Common myeloid progenitor, CD34-positive (primary cell): ENCODE measurements at regions not wholly inside any gene's neighbourhood (a gene's known extent, or its start where the extent isn't known, plus 50 kb on each side); places are given as distances from the start of the nearest gene placed in this dataset.

Experiments
- CTCF ChIA-PET: fragments of 350-600 bp; sonication (Branson Sonifier 250); formaldehyde crosslinking; loops from one replicate; lab custom pipeline; 2021; ENCODE audit warnings: antibody characterized with exemption; lab: Charles Lee
- POLR2A ChIA-PET: fragments of 350-600 bp; sonication (Branson Sonifier 250); formaldehyde crosslinking; loops from one replicate; lab custom pipeline; 2021; ENCODE audit warnings: antibody characterized with exemption; lab: Charles Lee
- DNase-seq, 3 donors: peaks; one replicate each; pipeline versions ENCODE4 v3.0.0 to v3.0.0-alpha.2; 2013
- H3K27ac ChIP-seq, 2 experiments: 1 replicate in 1 of 2; 2 replicates in 1 of 2; pipeline ENCODE4 v1.7.0; 2013; ENCODE audit warnings: inconsistent platforms in 2 of 2, low read length in 2 of 2, mild to moderate bottlenecking in 2 of 2, low read depth in 1 of 2, moderate library complexity in 1 of 2; ENCODE audit not compliant: severe bottlenecking in 2 of 2, insufficient read depth in 1 of 2, poor library complexity in 1 of 2
- H3K27me3 ChIP-seq, 5 experiments: replicated peaks in 2 of 5; 1 replicate in 3 of 5; 2 replicates in 2 of 5; pipeline versions ENCODE4 v1.6.1 to v1.7.0; 2013; ENCODE audit warnings: low read length in 4 of 5, mild to moderate bottlenecking in 2 of 5, moderate library complexity in 2 of 5, inconsistent platforms in 1 of 5; ENCODE audit not compliant: insufficient read depth in 5 of 5, control insufficient read depth in 4 of 5
- H3K36me3 ChIP-seq, 4 experiments: 1 replicate in 2 of 4; 2 replicates in 2 of 4; pipeline versions ENCODE4 v1.6.1 to v1.7.0; 2013; ENCODE audit warnings: low read length in 3 of 4, control low read depth in 1 of 4, mild to moderate bottlenecking in 1 of 4; ENCODE audit not compliant: control insufficient read depth in 4 of 4, insufficient read depth in 4 of 4
- H3K4me1 ChIP-seq, 4 experiments: 1 replicate in 3 of 4; 2 replicates in 1 of 4; pipeline versions ENCODE4 v1.6.1 to v1.7.1; 2013; ENCODE audit warnings: low read length in 3 of 4, mild to moderate bottlenecking in 3 of 4, control low read depth in 1 of 4, inconsistent platforms in 1 of 4, moderate library complexity in 1 of 4; ENCODE audit not compliant: control insufficient read depth in 4 of 4, insufficient read depth in 4 of 4; ENCODE audit errors: control extremely low read depth in 1 of 4
- H3K4me3 ChIP-seq, 7 experiments: 1 replicate in 4 of 7; 2 replicates in 3 of 7; pipeline versions ENCODE4 v1.5.1 to v1.7.0; 2013; ENCODE audit warnings: mild to moderate bottlenecking in 7 of 7, low read length in 6 of 7, moderate library complexity in 6 of 7, inconsistent platforms in 2 of 7, low read depth in 2 of 7, control low read depth in 1 of 7; ENCODE audit not compliant: insufficient read depth in 4 of 7, control insufficient read depth in 1 of 7; ENCODE audit errors: extremely low read depth in 1 of 7
- H3K9me3 ChIP-seq, 5 experiments: 1 replicate in 4 of 5; 2 replicates in 1 of 5; pipeline versions ENCODE4 v1.6.1 to v1.7.1; 2013; ENCODE audit warnings: low read length in 4 of 5, mild to moderate bottlenecking in 2 of 5, inconsistent platforms in 1 of 5, low read depth in 1 of 5, moderate library complexity in 1 of 5; ENCODE audit not compliant: control insufficient read depth in 4 of 5, insufficient read depth in 2 of 5; ENCODE audit errors: control extremely low read depth in 1 of 5
- WGBS: methylation state at CpG from one replicate; pipeline ENCODE4 v1.1.5; 2013; ENCODE audit not compliant: insufficient coverage; 5-methylcytosine and 5-hydroxymethylcytosine counted together

GRCh38 chr22:47421846-47422245 is 659.4 kb downstream of the TBC1D22A start:
- no peak overlapping the region for H3K27ac ChIP-seq
- H3K9me3 ChIP-seq, result peaks cover 0 to 5% (median 3%) of the 10 kb centered on the region in 5 experiments
- CTCF ChIA-PET, result no interaction called here
- DNase-seq, result no peak
- H3K4me1 ChIP-seq, result no peaks in the 10 kb centered on the region
- WGBS, result 97% methylated on average over 8 of the region's 9 CpGs
- H3K27me3 ChIP-seq, result peaks cover 0 to 5% (median 0%) of the 10 kb centered on the region in 5 experiments
- no peak overlapping the region for H3K4me3 ChIP-seq
- no peaks in the 10 kb centered on the region for H3K36me3 ChIP-seq
- POLR2A ChIA-PET, result no interaction called here

- CTCF ChIA-PET, result no interaction called here
- Histone ChIP-seq H3K4me1 (no peaks in the 10 kb centered on the region), H3K36me3 (no peaks in the 10 kb centered on the region), H3K4me3 (no peak overlapping the region), H3K27me3 (peaks cover 0 to 5% (median 0%) of the 10 kb centered on the region in 5 experiments), H3K9me3 (peaks cover 0 to 5% (median under 1%) of the 10 kb centered on the region in 5 experiments), H3K27ac (no peak overlapping the region)
- POLR2A ChIA-PET, result interaction anchor here (0.5 kb wide), 1 partner anchor 383 kb away, joined by 3 read pairs; no protein-coding TSS in a partner anchor
- no peak for DNase-seq
- WGBS, result 87% methylated on average over 2 of the region's 3 CpGs
These were observed 657.8 kb downstream of the TBC1D22A start for GRCh38 chr22:47420211-47420610.

GRCh38 chr22:47419239-47419638 is 656.8 kb downstream of the TBC1D22A start:
- ChIA-PET CTCF (no interaction called here), POLR2A (no interaction called here)
- peaks cover 0 to 5% (median 0%) of the 10 kb centered on the region in 5 experiments for H3K9me3 ChIP-seq
- no peaks in the 10 kb centered on the region for H3K36me3 ChIP-seq
- DNase-seq, result no peak
- H3K4me3 ChIP-seq, result no peak overlapping the region
- 80% methylated on average over 3 of the region's 4 CpGs for WGBS
- peaks cover 0 to 5% (median 0%) of the 10 kb centered on the region in 5 experiments for H3K27me3 ChIP-seq
- no peak overlapping the region for H3K27ac ChIP-seq
- no peaks in the 10 kb centered on the region for H3K4me1 ChIP-seq

- Histone ChIP-seq H3K4me1 (no peaks in the 10 kb centered on the region), H3K36me3 (no peaks in the 10 kb centered on the region), H3K4me3 (no peak overlapping the region), H3K27me3 (peaks cover 0 to 4% (median 0%) of the 10 kb centered on the region in 5 experiments), H3K27ac (no peak overlapping the region), H3K9me3 (peaks cover 0 to 5% (median 0%) of the 10 kb centered on the region in 5 experiments)
- POLR2A ChIA-PET, result no interaction called here
- 80% methylated on average over 2 of the region's 2 CpGs for WGBS
- CTCF ChIA-PET, result no interaction called here
- DNase-seq, result no peak
These were observed 655.2 kb downstream of the TBC1D22A start for GRCh38 chr22:47417699-47418098.

- no peak for DNase-seq
- H3K4me3 ChIP-seq, result no peak overlapping the region
- no peaks in the 10 kb centered on the region for H3K36me3 ChIP-seq
- no peaks in the 10 kb centered on the region for H3K9me3 ChIP-seq
- CTCF ChIA-PET, result no interaction called here
- no peak overlapping the region for H3K27ac ChIP-seq
- POLR2A ChIA-PET, result no interaction called here
- H3K4me1 ChIP-seq, result no peaks in the 10 kb centered on the region
- H3K27me3 ChIP-seq, result peaks cover 0 to 9% (median 2%) of the 10 kb centered on the region in 5 experiments
- 90% methylated on average over 8 of the region's 8 CpGs for WGBS
These were observed 648.6 kb downstream of the TBC1D22A start for GRCh38 chr22:47411006-47411405.

GRCh38 chr22:47409539-47410275 is 647.3 kb downstream of the TBC1D22A start:
- H3K36me3 ChIP-seq, result no peaks in the 10 kb centered on the region
- no peak for DNase-seq
- H3K4me3 ChIP-seq, result no peak overlapping the region
- H3K4me1 ChIP-seq, result no peaks in the 10 kb centered on the region
- peaks cover 0 to 9% (median 2%) of the 10 kb centered on the region in 5 experiments for H3K27me3 ChIP-seq
- ChIA-PET CTCF (no interaction called here), POLR2A (no interaction called here)
- WGBS, result 89% methylated on average over 6 of the region's 12 CpGs
- H3K27ac ChIP-seq, result no peak overlapping the region
- no peaks in the 10 kb centered on the region for H3K9me3 ChIP-seq

GRCh38 chr22:47408409-47408808 is 646.0 kb downstream of the TBC1D22A start:
- 87% methylated on average over 5 of the region's 7 CpGs for WGBS
- no peaks in the 10 kb centered on the region for H3K36me3 ChIP-seq
- ChIA-PET CTCF (no interaction called here), POLR2A (no interaction called here)
- no peaks in the 10 kb centered on the region for H3K4me1 ChIP-seq
- H3K27me3 ChIP-seq, result peaks cover 0 to 9% (median 2%) of the 10 kb centered on the region in 5 experiments
- H3K9me3 ChIP-seq, result no peaks in the 10 kb centered on the region
- no peak overlapping the region for H3K4me3 ChIP-seq
- DNase-seq, result no peak
- no peak overlapping the region for H3K27ac ChIP-seq
